NB4 (cell line): ENCODE measurements at regions not wholly inside any gene's neighbourhood (a gene's known extent, or its start where the extent isn't known, plus 50 kb on each side); places are given as distances from the start of the nearest gene placed in this dataset.

Source experiments
- CTCF ChIP-seq: IDR thresholded peaks from one replicate; pipeline ENCODE4 v1.5.1; 2012; ENCODE audit warnings: low read depth, low read length
- POLR2A ChIP-seq: IDR thresholded peaks from 2 replicates; pipeline ENCODE4 v1.6.1; 2011; ENCODE audit warnings: mild to moderate bottlenecking; ENCODE audit not compliant: insufficient read length; ENCODE audit errors: extremely low read depth

- TF ChIP-seq CTCF (no peak), POLR2A (no peak)
These were observed 268.1 kb downstream of the BUD13 start for GRCh38 chr11:116504541-116505297.
